ENCODE measurements at regions not wholly inside any gene's neighbourhood (a gene's known extent, or its start where the extent isn't known, plus 50 kb on each side); places are given as distances from the start of the nearest gene placed in this dataset.
A peak's percentile ranks its signal among the peaks of the same experiment; 100 is the strongest.

GRCh38 chr2:151177756-151178155 is 83.9 kb downstream of the RBM43 start:
- TF ChIP-seq POLR2AphosphoS5 (IDR thresholded peaks at IDR 0.05; ENCODE audit: low read depth) (no peak), ZNF462 (CRISPR knock-in tag; IDR thresholded peaks at IDR 0.05) (no peak), CREB1 (CRISPR knock-in tag; IDR thresholded peaks at IDR 0.05; ENCODE audit: low read depth) (no peak), STAT1 (IDR thresholded peaks at IDR 0.05; ENCODE audit: unreplicated experiment) (no peak), NANOG (IDR thresholded peaks at IDR 0.05; ENCODE audit: borderline replicate concordance) (no peak), ZNF331 (CRISPR knock-in tag; IDR thresholded peaks at IDR 0.05; ENCODE audit: low read depth) (no peak), EZH2 (IDR thresholded peaks at IDR 0.05; ENCODE audit: low read depth, unreplicated experiment) (no peak), REST (IDR thresholded peaks at IDR 0.05; ENCODE audit: unreplicated experiment) (no peak), ZNF114 (CRISPR knock-in tag; IDR thresholded peaks at IDR 0.05) (no peak), ETS1 (IDR thresholded peaks at IDR 0.05) (no peak), EZH2phosphoT487 (IDR thresholded peaks at IDR 0.05; ENCODE audit: unreplicated experiment) (no peak), JUNB (IDR thresholded peaks at IDR 0.05; ENCODE audit: unreplicated experiment) (no peak), CTCF (conservative IDR thresholded peaks at IDR 0.05; ENCODE audit: low read depth in 2 of 2) (no peak)
- H3K9me3 Mint-ChIP-seq, result no peaks in the 10 kb centered on the region
- Histone ChIP-seq H3K27me3 (ENCODE audit: insufficient read depth) (no peaks in the 10 kb centered on the region), H3K4me3 (no peak overlapping the region), H2AFZ (no peak overlapping the region), H3K79me2 (replicated peaks; ENCODE audit: insufficient read depth) (no peaks in the 10 kb centered on the region), H3K4me2 (0 out of 2 replicates have a peak overlapping the region, but pooled peaks have one; percentile 5), H3K4me1 (ENCODE audit: insufficient read depth) (peaks cover 44% of the 10 kb centered on the region), H3K27ac (ENCODE audit: low read depth) (peak overlapping the region; percentile 29; the same call in 1 of the 2 replicates), H4K20me1 (replicated peaks; ENCODE audit: insufficient read depth) (no peaks in the 10 kb centered on the region), H3F3A (replicated peaks; ENCODE audit: low read depth) (peaks cover 4% of the 10 kb centered on the region; the same call in 1 of the 2 replicates), H3K9me2 (ENCODE audit: insufficient read depth) (peaks cover 4% of the 10 kb centered on the region; the same call in 1 of the 2 replicates), H3K36me3 (ENCODE audit: insufficient read depth) (no peaks in the 10 kb centered on the region)
- ATAC-seq, result no peak
- peaks cover 35% of the 10 kb centered on the region for H3K4me1 Mint-ChIP-seq
- H3K36me3 Mint-ChIP-seq (ENCODE audit: low read depth), result no peaks in the 10 kb centered on the region
- no peak for DNase-seq (ENCODE audit: low spot score)
- H3K4me3 Mint-ChIP-seq, result no peak overlapping the region
- H3K27me3 Mint-ChIP-seq (ENCODE audit: insufficient read depth, low read depth, poor library complexity), result no peaks in the 10 kb centered on the region
- H3K27ac Mint-ChIP-seq, result no peak overlapping the region

Data from GM23338 (cell line).